ENCODE measurements at regions not wholly inside any gene's neighbourhood (a gene's known extent, or its start where the extent isn't known, plus 50 kb on each side); places are given as distances from the start of the nearest gene placed in this dataset.

DNA sequence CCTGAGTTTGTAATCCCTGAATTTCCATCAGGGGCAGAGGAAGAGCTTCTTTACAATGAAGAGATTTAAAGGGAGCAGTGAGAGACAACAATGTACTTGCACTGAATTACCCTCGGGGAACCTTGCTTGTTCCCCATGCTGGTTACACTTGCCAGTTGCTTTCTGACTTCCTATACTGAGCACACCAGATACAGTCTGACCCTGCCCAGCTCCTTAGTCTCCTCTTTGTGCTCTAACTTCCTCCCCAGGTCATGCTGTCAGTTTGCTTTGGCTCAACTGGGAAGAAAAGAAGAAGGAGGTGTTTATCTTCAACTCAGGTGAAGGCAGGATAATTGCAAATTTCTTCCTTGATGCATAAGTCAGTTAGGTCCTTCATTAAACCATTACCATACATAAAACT is 658.4 kb downstream of the NYAP2 start:
- Histone ChIP-seq H3K4me1 (no peaks in the 10 kb centered on the region), H3K27me3 (no peaks in the 10 kb centered on the region), H3K27ac (no peak overlapping the region), H3K9me3 (no peaks in the 10 kb centered on the region), H3K4me3 (no peak overlapping the region), H3K36me3 (no peaks in the 10 kb centered on the region)
- no peak for DNase-seq
- intact Hi-C loops (cut with DNase I), result no loop called here
- ATAC-seq, result peak; percentile 27 to 73 (median 42)
- TF ChIP-seq POLR2A (IDR thresholded peaks at IDR 0.05), result no peak
- TF ChIP-seq, protein P1, sequence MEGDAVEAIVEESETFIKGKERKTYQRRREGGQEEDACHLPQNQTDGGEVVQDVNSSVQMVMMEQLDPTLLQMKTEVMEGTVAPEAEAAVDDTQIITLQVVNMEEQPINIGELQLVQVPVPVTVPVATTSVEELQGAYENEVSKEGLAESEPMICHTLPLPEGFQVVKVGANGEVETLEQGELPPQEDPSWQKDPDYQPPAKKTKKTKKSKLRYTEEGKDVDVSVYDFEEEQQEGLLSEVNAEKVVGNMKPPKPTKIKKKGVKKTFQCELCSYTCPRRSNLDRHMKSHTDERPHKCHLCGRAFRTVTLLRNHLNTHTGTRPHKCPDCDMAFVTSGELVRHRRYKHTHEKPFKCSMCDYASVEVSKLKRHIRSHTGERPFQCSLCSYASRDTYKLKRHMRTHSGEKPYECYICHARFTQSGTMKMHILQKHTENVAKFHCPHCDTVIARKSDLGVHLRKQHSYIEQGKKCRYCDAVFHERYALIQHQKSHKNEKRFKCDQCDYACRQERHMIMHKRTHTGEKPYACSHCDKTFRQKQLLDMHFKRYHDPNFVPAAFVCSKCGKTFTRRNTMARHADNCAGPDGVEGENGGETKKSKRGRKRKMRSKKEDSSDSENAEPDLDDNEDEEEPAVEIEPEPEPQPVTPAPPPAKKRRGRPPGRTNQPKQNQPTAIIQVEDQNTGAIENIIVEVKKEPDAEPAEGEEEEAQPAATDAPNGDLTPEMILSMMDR (IDR thresholded peaks at IDR 0.05), result no peak
- 15% methylated on average over 1 of the region's 1 CpG for WGBS (ENCODE audit: insufficient coverage, low coverage, low lambda C conversion rate, missing lambda C conversion rate)

DNA sequence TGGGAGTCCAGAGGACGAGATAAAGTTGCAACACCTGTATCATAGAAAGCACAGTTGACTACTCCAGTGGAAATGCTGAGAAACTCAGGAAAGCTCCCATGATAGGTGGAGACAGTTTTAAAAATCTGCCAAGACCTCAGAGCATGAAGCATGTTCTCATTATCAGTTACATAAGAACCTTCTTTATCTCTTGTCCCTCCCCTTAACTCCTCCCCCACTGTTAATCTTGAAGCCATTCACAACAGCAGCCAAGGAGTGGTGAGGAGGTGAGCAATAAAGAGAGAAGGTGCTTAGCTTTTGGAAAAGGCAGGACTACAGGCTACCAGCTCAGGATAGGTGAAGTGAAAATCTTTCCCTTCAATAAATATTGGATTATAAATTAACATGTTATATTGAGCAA is 657.9 kb downstream of the NYAP2 start:
- Histone ChIP-seq H3K27ac (no peak overlapping the region), H3K4me1 (no peaks in the 10 kb centered on the region), H3K36me3 (no peaks in the 10 kb centered on the region), H3K9me3 (no peaks in the 10 kb centered on the region), H3K4me3 (no peak overlapping the region), H3K27me3 (no peaks in the 10 kb centered on the region)
- TF ChIP-seq POLR2A (IDR thresholded peaks at IDR 0.05), result no peak
- TF ChIP-seq, protein P1 (IDR thresholded peaks at IDR 0.05), result no peak
- no peak for DNase-seq
- ATAC-seq, result no peak
- WGBS (ENCODE audit: insufficient coverage, low coverage, low lambda C conversion rate, missing lambda C conversion rate), result 18% methylated on average over 1 of the region's 1 CpG
- intact Hi-C loops (cut with DNase I), result no loop called here

- no peak for ATAC-seq
- WGBS (ENCODE audit: insufficient coverage, low coverage, low lambda C conversion rate, missing lambda C conversion rate), result 83% methylated on average over 6 of the region's 6 CpGs
- intact Hi-C loops (cut with DNase I), result no loop called here
Observed at GRCh38 chr2:226052772-226053416, 653.4 kb downstream of the NYAP2 start.

GRCh38 chr2:226050822-226051221 is 651.3 kb downstream of the NYAP2 start:
- H3K9me3 ChIP-seq, result no peaks in the 10 kb centered on the region
- H3K27ac ChIP-seq, result no peak overlapping the region
- no peaks in the 10 kb centered on the region for H3K27me3 ChIP-seq
- H3K36me3 ChIP-seq, result no peaks in the 10 kb centered on the region
- 80% methylated on average over 5 of the region's 5 CpGs for WGBS (ENCODE audit: insufficient coverage, low coverage, low lambda C conversion rate, missing lambda C conversion rate)
- intact Hi-C loops (cut with DNase I), result no loop called here
- H3K4me1 ChIP-seq, result no peaks in the 10 kb centered on the region
- no peak overlapping the region for H3K4me3 ChIP-seq
- ATAC-seq, result no peak
- DNase-seq, result no peak
- TF ChIP-seq, protein P1 (IDR thresholded peaks at IDR 0.05), result no peak
- no peak for TF ChIP-seq POLR2A (IDR thresholded peaks at IDR 0.05)

More at GRCh38 chr2:226052772-226053416, 653.4 kb downstream of the NYAP2 start:
- Histone ChIP-seq H3K4me3 (no peak overlapping the region), H3K27me3 (no peaks in the 10 kb centered on the region), H3K27ac (no peak overlapping the region), H3K9me3 (no peaks in the 10 kb centered on the region), H3K4me1 (no peaks in the 10 kb centered on the region), H3K36me3 (no peaks in the 10 kb centered on the region)
- no peak for DNase-seq
- TF ChIP-seq, protein P1 (IDR thresholded peaks at IDR 0.05), result no peak
- no peak for TF ChIP-seq POLR2A (IDR thresholded peaks at IDR 0.05)
